Loucy (cell line): ENCODE measurements at regions not wholly inside any gene's neighbourhood (a gene's known extent, or its start where the extent isn't known, plus 50 kb on each side); places are given as distances from the start of the nearest gene placed in this dataset.

Experiments
- H2AFZ ChIP-seq: fragments of 200-600 bp; sonication (generic); 2 replicates; pipeline ENCODE4 v1.6.0; 2016; ENCODE audit warnings: antibody characterized with exemption, mild to moderate bottlenecking, low read length, moderate library complexity
- H3F3A ChIP-seq: fragments of 200-600 bp; 2 replicates; pipeline ENCODE4 v1.6.0; 2016; ENCODE audit warnings: antibody characterized with exemption, low read depth, mild to moderate bottlenecking
- H3K27me3 ChIP-seq: fragments of 200-600 bp; sonication (generic); 2 replicates; pipeline ENCODE4 v1.6.1; 2014; ENCODE audit warnings: low read length, mild to moderate bottlenecking; ENCODE audit not compliant: insufficient read depth, poor library complexity, severe bottlenecking
- H3K36me3 ChIP-seq: fragments of 200-600 bp; sonication (generic); 2 replicates; pipeline ENCODE4 v1.6.1; 2016; ENCODE audit warnings: low read length; ENCODE audit not compliant: insufficient read depth
- H3K4me1 ChIP-seq: fragments of 200-600 bp; sonication (generic); 2 replicates; pipeline ENCODE4 v1.5.1; 2014; ENCODE audit warnings: low read length, mild to moderate bottlenecking; ENCODE audit not compliant: insufficient read depth, poor library complexity, severe bottlenecking
- H3K4me2 ChIP-seq: fragments of 200-600 bp; sonication (generic); 2 replicates; pipeline ENCODE4 v1.6.0; 2014; ENCODE audit warnings: antibody characterized with exemption, low read length, low read depth, mild to moderate bottlenecking; ENCODE audit not compliant: poor library complexity, severe bottlenecking
- H3K4me3 ChIP-seq: fragments of 200-600 bp; sonication (generic); 2 replicates; pipeline ENCODE4 v1.5.1; 2014; ENCODE audit warnings: low read length, mild to moderate bottlenecking, mixed read lengths; ENCODE audit not compliant: poor library complexity, severe bottlenecking
- H3K79me2 ChIP-seq: fragments of 200-600 bp; sonication (generic); 2 replicates; pipeline ENCODE4 v1.6.1; 2014; ENCODE audit warnings: low read length; ENCODE audit not compliant: insufficient read depth
- H3K9ac ChIP-seq: fragments of 200-600 bp; sonication (generic); 2 replicates; pipeline ENCODE4 v1.6.0; 2014; ENCODE audit warnings: mild to moderate bottlenecking, low read depth, low read length, moderate library complexity; ENCODE audit not compliant: poor library complexity, severe bottlenecking
- H3K9me2 ChIP-seq: fragments of 200-600 bp; sonication (generic); replicated peaks from 2 replicates; pipeline ENCODE4 v1.6.1; 2016; ENCODE audit warnings: low read depth, low read length, mixed read lengths
- H3K9me3 ChIP-seq: fragments of 200-600 bp; sonication (generic); 2 replicates; pipeline ENCODE4 v1.6.1; 2014; ENCODE audit warnings: mild to moderate bottlenecking, antibody characterized with exemption, low read length, low read depth; ENCODE audit not compliant: insufficient read depth
- H4K20me1 ChIP-seq: fragments of 200-600 bp; sonication (generic); 2 replicates; pipeline ENCODE4 v1.6.0; 2014; ENCODE audit warnings: antibody characterized with exemption, low read length, mild to moderate bottlenecking; ENCODE audit not compliant: insufficient read depth, poor library complexity, severe bottlenecking
- CTCF ChIP-seq: fragments of 200-600 bp; sonication (generic); conservative IDR thresholded peaks from 2 replicates; pipeline ENCODE4 v1.5.1; 2014; ENCODE audit warnings: mild to moderate bottlenecking, antibody characterized with exemption, low read length
- EZH2phosphoT487 ChIP-seq: fragments of 200-600 bp; IDR thresholded peaks from 2 replicates; pipeline ENCODE4 v1.6.1; 2018; ENCODE audit warnings: antibody characterized with exemption, mild to moderate bottlenecking, moderate library complexity, borderline replicate concordance

DNA sequence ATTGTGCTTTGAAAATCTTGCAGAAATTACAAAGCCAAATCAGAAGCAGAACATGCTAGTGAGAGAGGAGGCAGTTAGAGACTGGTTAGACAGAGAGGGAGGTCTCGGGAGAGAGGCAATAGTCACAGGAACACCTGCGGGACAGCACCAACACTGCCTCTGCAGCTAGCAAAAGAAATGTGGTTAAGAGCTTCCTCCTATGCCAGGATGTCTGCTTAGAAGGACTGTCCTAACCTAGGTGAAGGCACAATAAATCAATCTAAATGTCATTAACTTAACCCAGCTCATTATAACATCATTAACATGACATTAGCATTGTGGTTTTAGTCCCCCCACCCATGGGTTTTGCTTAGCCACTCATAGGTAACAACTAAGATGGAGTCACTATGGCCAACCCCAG lies 726.7 kb downstream of the PCDH18 start:
- TF ChIP-seq EZH2phosphoT487 = no peak
- no peak for TF ChIP-seq CTCF
- Histone ChIP-seq H3K9me2 (no peaks in the 10 kb centered on the region), H3K79me2 (no peaks in the 10 kb centered on the region), H3K4me3 (no peak overlapping the region), H2AFZ (no peak overlapping the region), H3K4me1 (no peaks in the 10 kb centered on the region), H3K9me3 (no peaks in the 10 kb centered on the region; the same call in 1 of the 2 replicates), H3F3A (no peaks in the 10 kb centered on the region), H3K36me3 (no peaks in the 10 kb centered on the region), H3K4me2 (no peak overlapping the region), H3K9ac (no peak overlapping the region), H3K27me3 (no peaks in the 10 kb centered on the region), H4K20me1 (no peaks in the 10 kb centered on the region)

DNA sequence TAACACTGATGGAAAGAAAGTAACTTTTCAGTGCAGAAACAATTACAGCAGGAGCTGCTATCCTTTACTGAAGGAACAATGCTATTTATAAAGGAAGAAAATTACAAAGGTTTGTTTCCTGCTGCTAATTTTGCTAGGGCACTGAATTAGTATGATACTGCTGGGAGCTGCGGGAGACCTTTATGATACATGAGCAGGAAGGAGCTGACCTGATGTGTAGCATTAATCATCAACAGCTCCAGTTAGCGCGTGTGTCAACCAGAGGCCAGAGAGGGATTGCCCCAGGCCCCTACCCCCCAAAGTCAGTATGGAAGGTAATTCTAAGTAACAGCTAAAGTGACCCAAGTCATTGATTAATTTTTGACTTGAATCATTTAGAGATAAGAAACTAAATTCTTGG lies 728.9 kb downstream of the PCDH18 start:
- no peaks in the 10 kb centered on the region for H3K27me3 ChIP-seq
- H3K4me3 ChIP-seq = no peak overlapping the region
- H3F3A ChIP-seq = no peaks in the 10 kb centered on the region
- no peaks in the 10 kb centered on the region for H3K4me1 ChIP-seq
- no peak overlapping the region for H2AFZ ChIP-seq
- H3K36me3 ChIP-seq = no peaks in the 10 kb centered on the region
- TF ChIP-seq CTCF = no peak
- TF ChIP-seq EZH2phosphoT487 = no peak
- no peaks in the 10 kb centered on the region for H3K79me2 ChIP-seq
- no peak overlapping the region for H3K9ac ChIP-seq
- no peaks in the 10 kb centered on the region for H3K9me2 ChIP-seq
- H3K4me2 ChIP-seq = no peak overlapping the region
- no peaks in the 10 kb centered on the region; the same call in 1 of the 2 replicates for H3K9me3 ChIP-seq
- H4K20me1 ChIP-seq = no peaks in the 10 kb centered on the region

DNA sequence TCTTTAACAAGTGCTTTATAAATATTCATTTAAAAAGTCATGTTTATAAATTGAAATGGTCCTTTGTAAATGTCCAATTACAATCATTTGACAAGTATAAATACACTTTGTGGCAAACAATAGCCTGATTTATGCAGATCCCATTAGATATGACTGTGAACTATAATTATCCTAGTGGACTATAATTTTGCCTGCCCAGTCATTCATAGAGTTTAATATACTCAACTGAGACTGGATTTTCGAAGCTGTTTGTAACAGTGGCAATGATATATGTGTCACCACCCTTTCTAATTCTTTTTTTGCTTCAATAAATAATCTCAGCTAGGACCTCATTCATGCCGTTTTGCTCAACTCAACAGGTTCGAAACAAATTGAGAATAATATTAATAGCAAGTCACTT lies 732.0 kb downstream of the PCDH18 start:
- H3K36me3 ChIP-seq = no peaks in the 10 kb centered on the region
- H3K79me2 ChIP-seq = no peaks in the 10 kb centered on the region
- H3K4me2 ChIP-seq = no peak overlapping the region
- no peaks in the 10 kb centered on the region for H3K4me1 ChIP-seq
- H4K20me1 ChIP-seq = no peaks in the 10 kb centered on the region
- no peak overlapping the region for H3K9ac ChIP-seq
- no peaks in the 10 kb centered on the region for H3K9me3 ChIP-seq
- H2AFZ ChIP-seq = no peak overlapping the region
- TF ChIP-seq EZH2phosphoT487 (no peak), CTCF (no peak)
- no peaks in the 10 kb centered on the region for H3K27me3 ChIP-seq
- no peaks in the 10 kb centered on the region for H3F3A ChIP-seq
- no peak overlapping the region for H3K4me3 ChIP-seq
- H3K9me2 ChIP-seq = no peaks in the 10 kb centered on the region
